Osteoblast (primary cell): ENCODE measurements at regions not wholly inside any gene's neighbourhood (a gene's known extent, or its start where the extent isn't known, plus 50 kb on each side); places are given as distances from the start of the nearest gene placed in this dataset.

Experiments used
- DNase-seq: peaks from one replicate; pipeline ENCODE4 v3.0.0; 2011; ENCODE audit warnings: low spot score, mixed read lengths; ENCODE audit not compliant: insufficient read length; ENCODE audit errors: missing footprints
- H2AFZ ChIP-seq: 2 replicates; pipeline ENCODE4 v1.6.0; 2011; ENCODE audit warnings: mild to moderate bottlenecking, low read length
- H3K27ac ChIP-seq: 2 replicates; pipeline ENCODE4 v1.5.1; 2011; ENCODE audit warnings: mild to moderate bottlenecking, low read depth, low read length, moderate library complexity
- H3K27me3 ChIP-seq: 2 replicates; pipeline ENCODE4 v1.6.0; 2012; ENCODE audit warnings: mild to moderate bottlenecking, control low read depth, inconsistent platforms, low read length, moderate library complexity; ENCODE audit not compliant: insufficient read depth
- H3K36me3 ChIP-seq: 2 replicates; pipeline ENCODE4 v1.5.1; 2011; ENCODE audit warnings: mild to moderate bottlenecking, low read length, control low read depth, moderate library complexity; ENCODE audit not compliant: insufficient read depth
- H3K4me1 ChIP-seq: 2 replicates; pipeline ENCODE4 v1.5.1; 2011; ENCODE audit warnings: mild to moderate bottlenecking, low read length, control low read depth, moderate library complexity; ENCODE audit not compliant: insufficient read depth
- H3K4me2 ChIP-seq: 2 replicates; pipeline ENCODE4 v1.6.0; 2011; ENCODE audit warnings: mild to moderate bottlenecking, low read length; ENCODE audit not compliant: insufficient read depth
- H3K4me3 ChIP-seq: fragments of 200-600 bp; sonication (generic); 3 replicates; pipeline ENCODE4 v1.5.1; 2012; ENCODE audit warnings: mild to moderate bottlenecking, low read length, inconsistent platforms; ENCODE audit not compliant: insufficient read depth
- H3K79me2 ChIP-seq: 2 replicates; pipeline ENCODE4 v1.6.0; 2012; ENCODE audit warnings: mild to moderate bottlenecking, low read length, control low read depth, inconsistent platforms; ENCODE audit not compliant: insufficient read depth
- H3K9me3 ChIP-seq: 2 replicates; pipeline ENCODE4 v1.5.1; 2011; ENCODE audit warnings: low read depth, low read length, control low read depth
- H4K20me1 ChIP-seq: 2 replicates; pipeline ENCODE4 v1.6.0; 2012; ENCODE audit warnings: mild to moderate bottlenecking, low read length, control low read depth; ENCODE audit not compliant: insufficient read depth
- CTCF ChIP-seq: IDR thresholded peaks from 2 replicates; pipeline ENCODE4 v1.5.1; 2011; ENCODE audit warnings: mild to moderate bottlenecking, low read depth, low read length, moderate library complexity; ENCODE audit errors: extremely low read depth

- peaks cover 35% of the 10 kb centered on the region for H4K20me1 ChIP-seq
- H3K4me2 ChIP-seq, result no peak overlapping the region
- H3K4me1 ChIP-seq, result peaks cover 6% of the 10 kb centered on the region
- no peak for TF ChIP-seq CTCF
- no peak overlapping the region for H3K4me3 ChIP-seq
- H3K79me2 ChIP-seq, result peaks cover 2% of the 10 kb centered on the region
- no peaks in the 10 kb centered on the region for H3K27me3 ChIP-seq
- no peak for DNase-seq
- no peak overlapping the region for H3K27ac ChIP-seq
- H3K9me3 ChIP-seq, result no peaks in the 10 kb centered on the region
- no peak overlapping the region for H2AFZ ChIP-seq
- H3K36me3 ChIP-seq, result no peaks in the 10 kb centered on the region
Observed at GRCh38 chr16:85348911-85349334, 236.7 kb upstream of the CIBAR2 start.

- DNase-seq, result no peak
- H3K27ac ChIP-seq, result no peak overlapping the region
- peaks cover 12% of the 10 kb centered on the region for H3K4me1 ChIP-seq
- no peaks in the 10 kb centered on the region for H3K9me3 ChIP-seq
- H3K36me3 ChIP-seq, result no peaks in the 10 kb centered on the region
- no peaks in the 10 kb centered on the region for H3K27me3 ChIP-seq
- H3K79me2 ChIP-seq, result peaks cover 2% of the 10 kb centered on the region
- no peak overlapping the region for H2AFZ ChIP-seq
- H3K4me3 ChIP-seq, result no peak overlapping the region
- peaks cover 38% of the 10 kb centered on the region for H4K20me1 ChIP-seq
- no peak for TF ChIP-seq CTCF
- H3K4me2 ChIP-seq, result no peak overlapping the region
Observed at GRCh38 chr16:85349365-85350145, 237.3 kb upstream of the CIBAR2 start.

- Histone ChIP-seq H3K36me3 (no peaks in the 10 kb centered on the region), H2AFZ (no peak overlapping the region), H3K27me3 (no peaks in the 10 kb centered on the region), H3K27ac (no peak overlapping the region), H3K9me3 (no peaks in the 10 kb centered on the region), H3K4me3 (no peak overlapping the region), H3K79me2 (peaks cover 2% of the 10 kb centered on the region), H3K4me2 (no peak overlapping the region), H3K4me1 (peaks cover 19% of the 10 kb centered on the region), H4K20me1 (peaks cover 39% of the 10 kb centered on the region)
- no peak for TF ChIP-seq CTCF
- DNase-seq, result no peak
Observed at GRCh38 chr16:85350146-85350728, 238.0 kb upstream of the CIBAR2 start.

GRCh38 chr16:85350973-85351372 is 238.7 kb upstream of the CIBAR2 start:
- Histone ChIP-seq H4K20me1 (peaks cover 35% of the 10 kb centered on the region), H3K27ac (no peak overlapping the region), H3K4me1 (peaks cover 22% of the 10 kb centered on the region), H3K36me3 (no peaks in the 10 kb centered on the region), H3K4me3 (no peak overlapping the region), H3K4me2 (no peak overlapping the region), H3K9me3 (no peaks in the 10 kb centered on the region), H3K27me3 (no peaks in the 10 kb centered on the region), H3K79me2 (peaks cover 2% of the 10 kb centered on the region), H2AFZ (no peak overlapping the region)
- peak; percentile 99 for DNase-seq
- no peak for TF ChIP-seq CTCF
